Colon (tissue), 2 donors: ENCODE measurements at regions not wholly inside any gene's neighbourhood (a gene's known extent, or its start where the extent isn't known, plus 50 kb on each side); places are given as distances from the start of the nearest gene placed in this dataset.

Source experiments
- FAIRE-seq: peaks from 2 replicates; lab custom pipeline; 2012; peaks lifted over from hg19 to GRCh38; lab: Jason Lieb, UNC
- donor health status: control.
- donor health status: control.

- no peak for FAIRE-seq
Observed at GRCh38 chr16:5642436-5642835, 544.8 kb upstream of the EEF2KMT start.

GRCh38 chr16:5642011-5642410 is 544.4 kb upstream of the EEF2KMT start:
- FAIRE-seq: no peak

- no peak for FAIRE-seq
Observed at GRCh38 chr16:5640883-5641282, 543.3 kb upstream of the EEF2KMT start.

- FAIRE-seq: no peak
Observed at GRCh38 chr16:5639531-5639930, 541.9 kb upstream of the EEF2KMT start.

GRCh38 chr16:5635331-5635730 is 537.7 kb upstream of the EEF2KMT start:
- no peak for FAIRE-seq

GRCh38 chr16:5634666-5635180 is 537.1 kb upstream of the EEF2KMT start:
- no peak for FAIRE-seq

- FAIRE-seq: no peak
Observed at GRCh38 chr16:5633845-5634440, 536.3 kb upstream of the EEF2KMT start.

- FAIRE-seq: no peak
Observed at GRCh38 chr16:5622234-5622884, 524.8 kb upstream of the EEF2KMT start.

GRCh38 chr16:5621826-5622225 is 524.2 kb upstream of the EEF2KMT start:
- FAIRE-seq: no peak

GRCh38 chr16:5619304-5619703 is 521.7 kb upstream of the EEF2KMT start:
- no peak for FAIRE-seq

- no peak for FAIRE-seq
Observed at GRCh38 chr16:5616841-5617240, 519.2 kb upstream of the EEF2KMT start.

GRCh38 chr16:5615868-5616642 is 518.5 kb upstream of the EEF2KMT start:
- FAIRE-seq: no peak

GRCh38 chr16:5607169-5607568 is 509.6 kb upstream of the EEF2KMT start:
- no peak for FAIRE-seq

GRCh38 chr16:5605404-5605803 is 507.8 kb upstream of the EEF2KMT start:
- FAIRE-seq: no peak

GRCh38 chr16:5604770-5605169 is 507.2 kb upstream of the EEF2KMT start:
- FAIRE-seq: no peak

- FAIRE-seq: no peak
Observed at GRCh38 chr16:5603836-5604235, 506.2 kb upstream of the EEF2KMT start.

GRCh38 chr16:5601957-5602356 is 504.4 kb upstream of the EEF2KMT start:
- FAIRE-seq: no peak

GRCh38 chr16:5598793-5599192 is 501.2 kb upstream of the EEF2KMT start:
- FAIRE-seq: no peak

GRCh38 chr16:5595849-5596248 is 498.3 kb upstream of the EEF2KMT start:
- FAIRE-seq: no peak

- no peak for FAIRE-seq
Observed at GRCh38 chr16:5590416-5590815, 492.8 kb upstream of the EEF2KMT start.

- no peak for FAIRE-seq
Observed at GRCh38 chr16:5589812-5590373, 492.3 kb upstream of the EEF2KMT start.

GRCh38 chr16:5584109-5584508 is 486.5 kb upstream of the EEF2KMT start:
- no peak for FAIRE-seq

- FAIRE-seq: no peak
Observed at GRCh38 chr16:5582529-5582928, 484.9 kb upstream of the EEF2KMT start.
